Adrenal gland (tissue), 9 donors: ENCODE measurements at regions not wholly inside any gene's neighbourhood (a gene's known extent, or its start where the extent isn't known, plus 50 kb on each side); places are given as distances from the start of the nearest gene placed in this dataset.

ENCODE experiments used
- DNase-seq, 7 donors: peaks; one replicate each; pipeline ENCODE4 v3.0.0-alpha.2; 2019 to 2020
- H3K27ac ChIP-seq, 5 donors: fragments of 200-600 bp; sonication (generic) in 4 of 5; 1 replicate in 3 of 5; 2 replicates in 2 of 5; pipeline versions ENCODE4 v1.5.1 to v1.8.0; 2016 to 2020; ENCODE audit warnings: mild to moderate bottlenecking in 1 of 5
- H3K27me3 ChIP-seq: fragments of 200-600 bp; 2 replicates; pipeline ENCODE4 v1.8.0; 2021
- H3K36me3 ChIP-seq, 2 donors: fragments of 200-600 bp; replicated peaks in 1 of 2; 1 replicate in 1 of 2; 2 replicates in 1 of 2; pipeline versions ENCODE4 v1.5.1 to v1.8.0; 2018 to 2022
- H3K4me1 ChIP-seq, 2 donors: fragments of 200-600 bp; replicated peaks in 1 of 2; 1 replicate in 1 of 2; 2 replicates in 1 of 2; pipeline versions ENCODE4 v1.5.1 to v1.8.0; 2018 to 2021
- H3K4me3 ChIP-seq, 4 donors: fragments of 200-600 bp; sonication (generic) in 3 of 4; one replicate each; pipeline ENCODE4 v1.5.1; 2016 to 2018
- H3K9me3 ChIP-seq, 3 donors: fragments of 200-600 bp; sonication (generic) in 1 of 3; replicated peaks in 1 of 3; 1 replicate in 2 of 3; 2 replicates in 1 of 3; pipeline versions ENCODE4 v1.5.1 to v1.8.0; 2016 to 2021
- POLR2A ChIP-seq, 2 donors: fragments of 450-650 bp; IDR thresholded peaks; one replicate each; pipeline ENCODE4 v1.6.1; 2017; ENCODE audit warnings: antibody characterized with exemption in 2 of 2, mild to moderate bottlenecking in 2 of 2, moderate library complexity in 1 of 2
- WGBS, 4 donors: extraction: QIAGEN DNeasy Blood & Tissue Kit in 2 of 4; methylation state at CpG; one replicate each; pipeline versions ENCODE4 v1.1.5 to v1.1.7; 2013 to 2017; 5-methylcytosine and 5-hydroxymethylcytosine counted together
- intact Hi-C, 2 donors: fragments of 100-400 bp; cut with DNase I; formaldehyde crosslinking; loops; one replicate each; pipeline versions ENCODE4 v1.14.1 to v1.15.0; 2022 to 2023
- TF ChIP-seq, protein P1 (sequence below), 6 experiments: fragments of 450-650 bp in 4 of 6; fragments of 200-600 bp in 2 of 6; sonication (generic) in 1 of 6; IDR thresholded peaks; 1 replicate in 5 of 6; 2 replicates in 1 of 6; pipeline versions ENCODE4 v1.5.1 to v1.8.0; 2016 to 2021; ENCODE audit warnings: antibody characterized with exemption in 6 of 6, mild to moderate bottlenecking in 2 of 6, moderate library complexity in 1 of 6
- donor health status: healthy with polysubstance abuse.
- donor health status: Bipolar disorder and iron deficiency.
- donor health status: DM: yes; HTN: yes; CAD: no.
- donor health status: DM: no; HTN: no; CAD: no.
- donor health status: DM: no; HTN: no; CAD: no.

DNA sequence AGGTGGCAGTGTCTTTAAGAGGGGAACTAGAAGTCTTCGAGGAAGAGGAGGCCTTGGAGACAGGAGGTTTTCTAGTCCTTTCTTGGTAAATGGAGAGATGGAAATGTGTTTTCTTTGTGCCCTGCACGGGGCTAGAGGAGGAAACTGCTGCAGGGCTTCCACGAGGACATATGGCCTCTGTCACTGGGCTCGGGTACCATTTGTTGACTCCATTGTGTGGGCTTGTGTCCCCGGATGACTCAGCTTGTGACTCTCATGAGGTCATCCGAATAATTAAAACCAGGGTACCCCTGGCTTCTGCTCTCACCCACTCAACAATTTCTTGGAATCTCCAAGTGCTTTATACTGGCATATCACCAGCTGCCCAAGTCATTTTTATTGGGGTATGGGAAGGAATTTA, 261.7 kb downstream of the KIF4B start:
- H3K27me3 ChIP-seq, result no peaks in the 10 kb centered on the region
- TF ChIP-seq POLR2A (IDR thresholded peaks at IDR 0.05), result no peak
- TF ChIP-seq, protein P1, sequence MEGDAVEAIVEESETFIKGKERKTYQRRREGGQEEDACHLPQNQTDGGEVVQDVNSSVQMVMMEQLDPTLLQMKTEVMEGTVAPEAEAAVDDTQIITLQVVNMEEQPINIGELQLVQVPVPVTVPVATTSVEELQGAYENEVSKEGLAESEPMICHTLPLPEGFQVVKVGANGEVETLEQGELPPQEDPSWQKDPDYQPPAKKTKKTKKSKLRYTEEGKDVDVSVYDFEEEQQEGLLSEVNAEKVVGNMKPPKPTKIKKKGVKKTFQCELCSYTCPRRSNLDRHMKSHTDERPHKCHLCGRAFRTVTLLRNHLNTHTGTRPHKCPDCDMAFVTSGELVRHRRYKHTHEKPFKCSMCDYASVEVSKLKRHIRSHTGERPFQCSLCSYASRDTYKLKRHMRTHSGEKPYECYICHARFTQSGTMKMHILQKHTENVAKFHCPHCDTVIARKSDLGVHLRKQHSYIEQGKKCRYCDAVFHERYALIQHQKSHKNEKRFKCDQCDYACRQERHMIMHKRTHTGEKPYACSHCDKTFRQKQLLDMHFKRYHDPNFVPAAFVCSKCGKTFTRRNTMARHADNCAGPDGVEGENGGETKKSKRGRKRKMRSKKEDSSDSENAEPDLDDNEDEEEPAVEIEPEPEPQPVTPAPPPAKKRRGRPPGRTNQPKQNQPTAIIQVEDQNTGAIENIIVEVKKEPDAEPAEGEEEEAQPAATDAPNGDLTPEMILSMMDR (IDR thresholded peaks at IDR 0.05), result no peak
- H3K9me3 ChIP-seq, result no peaks in the 10 kb centered on the region
- intact Hi-C loops, result no loop called here
- H3K27ac ChIP-seq, result no peak overlapping the region
- no peak for DNase-seq
- WGBS, 4 donors, result 70 to 75% (median 74%) methylated on average over 6 of the region's 6 CpGs
- H3K4me1 ChIP-seq, result no peaks in the 10 kb centered on the region
- no peaks in the 10 kb centered on the region for H3K36me3 ChIP-seq
- H3K4me3 ChIP-seq, result no peak overlapping the region

DNA sequence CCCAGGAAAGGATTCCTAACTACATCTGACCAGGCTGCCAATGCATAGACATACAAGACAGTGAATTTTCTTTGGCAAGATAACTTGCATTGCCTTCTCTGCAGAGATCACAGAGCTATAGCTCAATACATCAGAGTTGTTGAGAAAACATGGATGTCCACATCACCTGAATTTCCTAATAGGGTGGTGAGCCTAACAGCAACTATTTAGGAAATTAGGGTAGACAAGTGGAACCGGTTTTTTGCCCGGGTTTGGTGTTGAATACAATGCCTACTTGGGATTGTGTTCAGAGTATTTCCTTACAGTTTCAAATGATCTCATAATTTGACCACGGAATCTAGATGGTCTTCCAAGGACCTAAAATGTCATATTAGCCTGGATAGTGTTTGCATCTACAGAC, 262.7 kb downstream of the KIF4B start:
- Histone ChIP-seq H3K27me3 (no peaks in the 10 kb centered on the region), H3K4me3 (no peak overlapping the region), H3K4me1 (no peaks in the 10 kb centered on the region), H3K9me3 (no peaks in the 10 kb centered on the region), H3K27ac (no peak overlapping the region), H3K36me3 (no peaks in the 10 kb centered on the region)
- intact Hi-C loops, result no loop called here
- TF ChIP-seq, protein P1 (IDR thresholded peaks at IDR 0.05), result no peak
- TF ChIP-seq POLR2A (IDR thresholded peaks at IDR 0.05), result no peak
- DNase-seq, result no peak
- 82 to 94% (median 87%) methylated on average over 3 of the region's 3 CpGs for WGBS, 4 donors

GRCh38 chr5:155278532-155278931, 265.0 kb downstream of the KIF4B start:
- 61 to 70% (median 63%) methylated on average over 4 of the region's 4 CpGs for WGBS, 4 donors
- Histone ChIP-seq H3K4me1 (no peaks in the 10 kb centered on the region), H3K36me3 (no peaks in the 10 kb centered on the region), H3K27ac (no peak overlapping the region), H3K4me3 (no peak overlapping the region), H3K27me3 (no peaks in the 10 kb centered on the region), H3K9me3 (no peaks in the 10 kb centered on the region)
- no peak for DNase-seq
- TF ChIP-seq, protein P1 (IDR thresholded peaks at IDR 0.05), result no peak
- TF ChIP-seq POLR2A (IDR thresholded peaks at IDR 0.05), result no peak
- intact Hi-C loops, result no loop called here

GRCh38 chr5:155282503-155283107, 269.1 kb downstream of the KIF4B start:
- WGBS, 4 donors, result 64 to 76% (median 69%) methylated on average over 6 of the region's 6 CpGs
- DNase-seq, result no peak
- no peaks in the 10 kb centered on the region for H3K27me3 ChIP-seq
- intact Hi-C loops, result no loop called here
- H3K4me1 ChIP-seq, result no peaks in the 10 kb centered on the region
- H3K36me3 ChIP-seq, result no peaks in the 10 kb centered on the region
- no peaks in the 10 kb centered on the region for H3K9me3 ChIP-seq
- no peak for TF ChIP-seq POLR2A (IDR thresholded peaks at IDR 0.05)
- TF ChIP-seq, protein P1 (IDR thresholded peaks at IDR 0.05), result no peak
- no peak overlapping the region for H3K4me3 ChIP-seq
- no peak overlapping the region for H3K27ac ChIP-seq
